ENCODE measurements at regions not wholly inside any gene's neighbourhood (a gene's known extent, or its start where the extent isn't known, plus 50 kb on each side); places are given as distances from the start of the nearest gene placed in this dataset.

DNA sequence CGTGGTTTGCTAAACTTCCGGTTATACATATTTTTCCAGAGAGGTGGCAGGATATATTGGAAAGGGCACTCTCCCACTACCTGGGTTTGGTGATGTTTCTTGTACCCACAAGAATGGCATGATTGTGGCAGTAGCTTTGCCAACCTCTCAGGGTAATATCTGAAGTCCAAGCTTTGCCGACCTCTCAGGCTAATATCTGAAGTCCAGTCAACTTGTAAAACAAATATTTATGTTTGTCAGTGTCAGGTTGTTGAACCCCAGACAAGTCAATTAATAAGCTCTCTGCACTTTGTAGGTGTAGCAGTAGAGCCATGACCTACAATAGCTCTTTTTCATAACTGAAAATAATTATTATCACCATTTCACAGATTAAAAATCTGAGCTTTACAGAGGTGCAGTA is 167.0 kb downstream of the POU4F1 start:
- 77 to 91% (median 83%) methylated on average over 3 of the region's 3 CpGs for WGBS, 5 donors
- DNase-seq = no peak
- TF ChIP-seq POLR2AphosphoS5 (IDR thresholded peaks at IDR 0.05) (no peak), POLR2A (IDR thresholded peaks at IDR 0.05) (no peak)
- TF ChIP-seq, protein P1, sequence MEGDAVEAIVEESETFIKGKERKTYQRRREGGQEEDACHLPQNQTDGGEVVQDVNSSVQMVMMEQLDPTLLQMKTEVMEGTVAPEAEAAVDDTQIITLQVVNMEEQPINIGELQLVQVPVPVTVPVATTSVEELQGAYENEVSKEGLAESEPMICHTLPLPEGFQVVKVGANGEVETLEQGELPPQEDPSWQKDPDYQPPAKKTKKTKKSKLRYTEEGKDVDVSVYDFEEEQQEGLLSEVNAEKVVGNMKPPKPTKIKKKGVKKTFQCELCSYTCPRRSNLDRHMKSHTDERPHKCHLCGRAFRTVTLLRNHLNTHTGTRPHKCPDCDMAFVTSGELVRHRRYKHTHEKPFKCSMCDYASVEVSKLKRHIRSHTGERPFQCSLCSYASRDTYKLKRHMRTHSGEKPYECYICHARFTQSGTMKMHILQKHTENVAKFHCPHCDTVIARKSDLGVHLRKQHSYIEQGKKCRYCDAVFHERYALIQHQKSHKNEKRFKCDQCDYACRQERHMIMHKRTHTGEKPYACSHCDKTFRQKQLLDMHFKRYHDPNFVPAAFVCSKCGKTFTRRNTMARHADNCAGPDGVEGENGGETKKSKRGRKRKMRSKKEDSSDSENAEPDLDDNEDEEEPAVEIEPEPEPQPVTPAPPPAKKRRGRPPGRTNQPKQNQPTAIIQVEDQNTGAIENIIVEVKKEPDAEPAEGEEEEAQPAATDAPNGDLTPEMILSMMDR (IDR thresholded peaks at IDR 0.05 in 8 of 11, conservative IDR thresholded peaks at IDR 0.05 in 3 of 11) = no peak

GRCh38 chr13:78431328-78431727 is 172.0 kb downstream of the POU4F1 start:
- no peak overlapping the region for H3K4me3 ChIP-seq
- no peak for DNase-seq
- TF ChIP-seq, protein P1 (IDR thresholded peaks at IDR 0.05 in 8 of 11, conservative IDR thresholded peaks at IDR 0.05 in 3 of 11) = no peak
- TF ChIP-seq POLR2AphosphoS5 (IDR thresholded peaks at IDR 0.05) (no peak), POLR2A (IDR thresholded peaks at IDR 0.05) (no peak)
- H3K27me3 ChIP-seq (replicated peaks in 1 of 7) = no peaks in the 10 kb centered on the region
- no peaks in the 10 kb centered on the region for H3K36me3 ChIP-seq
- H3K9me3 ChIP-seq = no peaks in the 10 kb centered on the region
- WGBS, 5 donors = 18 to 56% (median 33%) methylated on average over 1 of the region's 1 CpG
- no peak overlapping the region for H3K27ac ChIP-seq
- intact Hi-C loops (cut with DNase I; ENCODE audit: low total_unique reads) = no loop called here
- no peaks in the 10 kb centered on the region for H3K4me1 ChIP-seq

More for the DNA sequence above, 167.0 kb downstream of the POU4F1 start:
- H3K27ac ChIP-seq = no peak overlapping the region
- no peaks in the 10 kb centered on the region for H3K36me3 ChIP-seq
- H3K4me1 ChIP-seq = no peaks in the 10 kb centered on the region
- intact Hi-C loops (cut with DNase I; ENCODE audit: low total_unique reads) = no loop called here
- H3K4me3 ChIP-seq = no peak overlapping the region
- H3K9me3 ChIP-seq = no peaks in the 10 kb centered on the region
- no peaks in the 10 kb centered on the region for H3K27me3 ChIP-seq (replicated peaks in 1 of 7)

DNA sequence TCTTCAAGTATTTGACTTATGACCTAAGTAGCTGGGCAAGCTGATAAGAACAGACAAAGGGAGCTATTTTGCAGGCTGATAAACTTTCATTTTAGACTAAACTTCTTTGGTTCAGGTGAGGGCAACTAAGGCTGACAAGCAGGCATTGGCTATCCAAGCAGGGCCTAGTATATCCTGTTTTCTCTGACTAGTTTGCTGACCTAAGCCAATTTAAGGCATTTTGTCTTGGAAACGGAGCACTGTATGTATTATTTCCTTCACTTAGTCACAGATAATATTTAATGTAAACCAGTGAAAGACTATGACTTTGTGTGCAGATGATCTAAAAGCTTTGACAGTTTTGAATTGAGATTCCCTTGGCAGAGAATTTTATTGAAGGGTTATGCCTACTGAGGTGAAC is 172.5 kb downstream of the POU4F1 start:
- no peaks in the 10 kb centered on the region for H3K9me3 ChIP-seq
- 64 to 86% (median 76%) methylated on average over 1 of the region's 1 CpG for WGBS, 5 donors
- TF ChIP-seq, protein P1 (IDR thresholded peaks at IDR 0.05 in 8 of 11, conservative IDR thresholded peaks at IDR 0.05 in 3 of 11) = no peak
- TF ChIP-seq POLR2A (IDR thresholded peaks at IDR 0.05) (no peak), POLR2AphosphoS5 (IDR thresholded peaks at IDR 0.05) (no peak)

GRCh38 chr13:78430166-78430791 is 173.1 kb downstream of the POU4F1 start:
- TF ChIP-seq POLR2A (IDR thresholded peaks at IDR 0.05) (no peak), POLR2AphosphoS5 (IDR thresholded peaks at IDR 0.05) (no peak)
- TF ChIP-seq, protein P1 (IDR thresholded peaks at IDR 0.05 in 8 of 11, conservative IDR thresholded peaks at IDR 0.05 in 3 of 11) = no peak
- H3K27ac ChIP-seq = no peak overlapping the region
- H3K9me3 ChIP-seq = no peaks in the 10 kb centered on the region
- H3K4me1 ChIP-seq = no peaks in the 10 kb centered on the region
- 72 to 86% (median 78%) methylated on average over 13 of the region's 13 CpGs for WGBS, 5 donors
- H3K36me3 ChIP-seq = no peaks in the 10 kb centered on the region
- H3K4me3 ChIP-seq = no peak overlapping the region
- intact Hi-C loops (cut with DNase I; ENCODE audit: low total_unique reads) = no loop called here
- no peak for DNase-seq
- no peaks in the 10 kb centered on the region for H3K27me3 ChIP-seq (replicated peaks in 1 of 7)

More for the DNA sequence above, 172.5 kb downstream of the POU4F1 start:
- Histone ChIP-seq H3K36me3 (no peaks in the 10 kb centered on the region), H3K4me1 (no peaks in the 10 kb centered on the region), H3K27me3 (replicated peaks in 1 of 7) (no peaks in the 10 kb centered on the region), H3K4me3 (no peak overlapping the region), H3K27ac (no peak overlapping the region)
- DNase-seq = no peak
- intact Hi-C loops (cut with DNase I; ENCODE audit: low total_unique reads) = no loop called here
